Caco-2 (cell line): ENCODE measurements at regions not wholly inside any gene's neighbourhood (a gene's known extent, or its start where the extent isn't known, plus 50 kb on each side); places are given as distances from the start of the nearest gene placed in this dataset.

Source experiments
- BruUV-seq: library from RNA; stranded (reverse); fragments of 400-500 nt; replicated peaks from 2 replicates; lab custom pipeline; 2021; lab: Mats Ljungman, UMichigan
- CTCF ChIA-PET: fragments of 300-600 bp; sonication (Branson Sonifier 250); formaldehyde crosslinking; loops from one replicate; lab custom pipeline; 2022; ENCODE audit warnings: antibody characterized with exemption; lab: Charles Lee
- POLR2A ChIA-PET: fragments of 300-600 bp; sonication (Branson Sonifier 250); formaldehyde crosslinking; loops from one replicate; lab custom pipeline; 2022; ENCODE audit warnings: antibody characterized with exemption; lab: Charles Lee
- DNase-seq, 2 experiments: peaks; one replicate each; pipeline versions ENCODE4 v3.0.0 to v3.0.0-alpha.2; 2020 to 2022
- H3K27me3 ChIP-seq: replicated peaks from 2 replicates; pipeline ENCODE4 v1.6.0; 2011; ENCODE audit warnings: low read length; ENCODE audit not compliant: control insufficient read depth, insufficient read depth
- H3K36me3 ChIP-seq: 2 replicates; pipeline ENCODE4 v1.5.1; 2011; ENCODE audit warnings: low read length; ENCODE audit not compliant: control insufficient read depth, insufficient read depth
- H3K4me1 ChIP-seq: fragments of 250-450 bp; sonication (Bioruptor Pico); 2 replicates; pipeline ENCODE4 v1.5.1; 2020; ENCODE audit warnings: mild to moderate bottlenecking
- H3K4me3 ChIP-seq: 2 replicates; pipeline ENCODE4 v1.5.1; 2011; ENCODE audit warnings: low read depth, mild to moderate bottlenecking, control low read depth, low read length
- H3K9me3 ChIP-seq: fragments of 250-450 bp; sonication (Bioruptor Pico); 2 replicates; pipeline ENCODE4 v1.5.1; 2020; ENCODE audit warnings: mild to moderate bottlenecking, moderate library complexity
- H3K27ac Mint-ChIP-seq: one replicate; pipeline ENCODE4 v1.8.0; 2022; ENCODE audit warnings: mixed read lengths; ENCODE audit not compliant: unreplicated experiment
- H3K27me3 Mint-ChIP-seq: one replicate; pipeline ENCODE4 v1.8.0; 2022; ENCODE audit warnings: mixed read lengths; ENCODE audit not compliant: insufficient read depth, unreplicated experiment
- H3K36me3 Mint-ChIP-seq: one replicate; pipeline ENCODE4 v1.8.0; 2022; ENCODE audit warnings: mild to moderate bottlenecking, mixed read lengths; ENCODE audit not compliant: insufficient read depth, unreplicated experiment
- H3K4me1 Mint-ChIP-seq: one replicate; pipeline ENCODE4 v1.8.0; 2022; ENCODE audit warnings: low read depth, mixed read lengths; ENCODE audit not compliant: unreplicated experiment
- H3K4me3 Mint-ChIP-seq: one replicate; pipeline ENCODE4 v1.8.0; 2022; ENCODE audit warnings: mild to moderate bottlenecking, moderate library complexity, mixed read lengths; ENCODE audit not compliant: unreplicated experiment
- H3K9me3 Mint-ChIP-seq: one replicate; pipeline ENCODE4 v1.8.0; 2022; ENCODE audit warnings: mixed read lengths; ENCODE audit not compliant: unreplicated experiment
- intact Hi-C: fragments of 100-400 bp; cut with micrococcal nuclease; formaldehyde crosslinking; loops from one replicate; pipeline ENCODE4 v1.10.0; 2022; ENCODE audit not compliant: unreplicated experiment
- TF ChIP-seq, protein P1 (sequence below), 2 experiments: fragments of 200-600 bp in 1 of 2; IDR thresholded peaks; 1 replicate in 1 of 2; 2 replicates in 1 of 2; pipeline versions ENCODE4 v1.5.1 to v1.8.0; 2011 to 2022; ENCODE audit warnings: antibody characterized with exemption in 1 of 2, control low read depth in 1 of 2, inconsistent platforms in 1 of 2, low read depth in 1 of 2, low read length in 1 of 2, mild to moderate bottlenecking in 1 of 2, moderate library complexity in 1 of 2; ENCODE audit not compliant: insufficient read depth in 1 of 2, severe bottlenecking in 1 of 2, unreplicated experiment in 1 of 2

DNA sequence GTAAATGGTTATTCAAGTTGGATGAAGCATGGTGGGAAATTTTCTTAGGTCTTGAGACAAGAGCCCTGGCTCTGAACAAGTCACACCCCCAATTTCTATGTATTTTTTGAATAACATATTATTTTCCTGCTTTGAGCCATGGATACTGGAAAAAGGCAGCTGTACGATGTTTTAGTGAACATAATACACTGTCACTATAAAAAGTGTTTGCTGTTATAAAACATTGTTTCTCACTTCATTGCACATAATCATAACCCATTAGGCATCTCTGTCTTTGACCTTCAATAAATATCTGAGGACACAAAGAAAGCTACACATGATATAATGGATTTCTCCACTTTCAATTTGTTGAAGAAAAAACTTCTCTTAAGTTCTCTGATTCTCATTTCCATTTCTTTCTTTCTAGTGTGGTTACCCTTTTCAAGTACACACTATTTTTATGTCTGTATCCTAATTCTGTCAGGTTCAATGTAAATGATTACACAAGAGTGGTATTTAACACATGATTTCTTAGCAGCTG lies 283.9 kb upstream of the SP8 start:
- H3K27ac Mint-ChIP-seq: no peak overlapping the region
- H3K9me3 Mint-ChIP-seq: no peaks in the 10 kb centered on the region
- H3K36me3 Mint-ChIP-seq: no peaks in the 10 kb centered on the region
- BruUV-seq: no TSS peak
- Histone ChIP-seq H3K4me1 (no peaks in the 10 kb centered on the region), H3K9me3 (no peaks in the 10 kb centered on the region), H3K4me3 (no peak overlapping the region), H3K36me3 (no peaks in the 10 kb centered on the region), H3K27me3 (no peaks in the 10 kb centered on the region)
- no peak for DNase-seq
- peaks cover 2% of the 10 kb centered on the region for H3K27me3 Mint-ChIP-seq
- TF ChIP-seq, protein P1, sequence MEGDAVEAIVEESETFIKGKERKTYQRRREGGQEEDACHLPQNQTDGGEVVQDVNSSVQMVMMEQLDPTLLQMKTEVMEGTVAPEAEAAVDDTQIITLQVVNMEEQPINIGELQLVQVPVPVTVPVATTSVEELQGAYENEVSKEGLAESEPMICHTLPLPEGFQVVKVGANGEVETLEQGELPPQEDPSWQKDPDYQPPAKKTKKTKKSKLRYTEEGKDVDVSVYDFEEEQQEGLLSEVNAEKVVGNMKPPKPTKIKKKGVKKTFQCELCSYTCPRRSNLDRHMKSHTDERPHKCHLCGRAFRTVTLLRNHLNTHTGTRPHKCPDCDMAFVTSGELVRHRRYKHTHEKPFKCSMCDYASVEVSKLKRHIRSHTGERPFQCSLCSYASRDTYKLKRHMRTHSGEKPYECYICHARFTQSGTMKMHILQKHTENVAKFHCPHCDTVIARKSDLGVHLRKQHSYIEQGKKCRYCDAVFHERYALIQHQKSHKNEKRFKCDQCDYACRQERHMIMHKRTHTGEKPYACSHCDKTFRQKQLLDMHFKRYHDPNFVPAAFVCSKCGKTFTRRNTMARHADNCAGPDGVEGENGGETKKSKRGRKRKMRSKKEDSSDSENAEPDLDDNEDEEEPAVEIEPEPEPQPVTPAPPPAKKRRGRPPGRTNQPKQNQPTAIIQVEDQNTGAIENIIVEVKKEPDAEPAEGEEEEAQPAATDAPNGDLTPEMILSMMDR (IDR thresholded peaks at IDR 0.05; ENCODE audit: insufficient read depth in 1 of 2, low read depth in 1 of 2, low read length in 1 of 2, severe bottlenecking in 1 of 2, unreplicated experiment in 1 of 2): no peak
- no peak overlapping the region for H3K4me3 Mint-ChIP-seq
- ChIA-PET POLR2A (interaction anchor here (0.6 kb wide), 1 partner anchor 203 kb away, joined by 3 read pairs; no protein-coding TSS in a partner anchor), CTCF (no interaction called here)
- H3K4me1 Mint-ChIP-seq: peaks cover 5% of the 10 kb centered on the region
- intact Hi-C loops: no loop called here

DNA sequence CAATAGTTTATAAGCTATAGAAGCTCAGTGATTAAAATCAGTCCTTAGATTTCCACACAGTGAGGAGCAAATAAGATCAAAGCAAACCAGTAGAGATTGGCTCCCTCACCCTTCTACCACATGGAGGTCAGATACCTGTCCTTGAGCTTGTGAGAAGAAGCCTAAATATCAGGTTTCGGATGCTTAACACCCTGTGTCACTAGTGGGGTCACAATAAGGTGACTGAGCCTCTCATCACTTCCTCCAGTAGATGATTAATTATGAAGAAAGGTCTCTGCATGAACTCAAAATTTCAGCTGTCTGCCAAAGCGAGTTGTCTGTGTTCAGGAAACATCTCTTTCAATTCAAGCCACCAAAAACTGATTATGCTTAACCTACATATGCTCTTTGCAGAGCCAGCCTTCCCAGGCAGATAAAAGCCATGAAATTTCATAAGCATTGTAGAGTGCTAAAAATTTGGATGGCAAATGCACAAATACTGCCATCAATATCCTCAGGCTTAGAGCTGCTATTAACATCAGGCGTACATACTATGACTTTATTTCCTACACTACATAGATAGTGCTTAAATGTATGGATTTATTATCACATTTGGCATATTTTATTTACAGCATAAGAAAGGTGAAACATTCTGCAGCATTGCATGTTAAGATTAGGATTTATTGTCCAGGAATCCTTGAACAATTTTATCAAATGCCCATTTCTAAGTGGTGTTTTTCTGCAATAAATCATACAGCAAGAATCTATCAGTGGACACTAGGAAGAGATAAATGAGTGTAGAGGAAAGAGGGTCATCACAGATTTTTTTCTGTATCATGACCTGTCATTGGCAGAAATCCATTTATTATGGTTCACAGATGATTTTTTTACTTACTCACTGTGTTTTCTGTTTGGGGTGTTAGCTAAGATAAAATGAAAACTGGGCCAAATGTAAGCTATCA lies 285.1 kb upstream of the SP8 start:
- no peak overlapping the region for H3K4me3 Mint-ChIP-seq
- H3K4me1 ChIP-seq: no peaks in the 10 kb centered on the region
- ChIA-PET POLR2A (no interaction called here), CTCF (no interaction called here)
- no peaks in the 10 kb centered on the region for H3K9me3 ChIP-seq
- no TSS peak for BruUV-seq
- no peaks in the 10 kb centered on the region for H3K36me3 Mint-ChIP-seq
- H3K27ac Mint-ChIP-seq: no peak overlapping the region
- H3K4me1 Mint-ChIP-seq: peaks cover 6% of the 10 kb centered on the region
- DNase-seq: no peak
- H3K4me3 ChIP-seq: no peak overlapping the region
- TF ChIP-seq, protein P1 (IDR thresholded peaks at IDR 0.05; ENCODE audit: insufficient read depth in 1 of 2, low read depth in 1 of 2, low read length in 1 of 2, severe bottlenecking in 1 of 2, unreplicated experiment in 1 of 2): no peak
- intact Hi-C loops: no loop called here
- no peaks in the 10 kb centered on the region for H3K27me3 ChIP-seq
- H3K36me3 ChIP-seq: no peaks in the 10 kb centered on the region
- H3K27me3 Mint-ChIP-seq: peaks cover 2% of the 10 kb centered on the region
- H3K9me3 Mint-ChIP-seq: no peaks in the 10 kb centered on the region

DNA sequence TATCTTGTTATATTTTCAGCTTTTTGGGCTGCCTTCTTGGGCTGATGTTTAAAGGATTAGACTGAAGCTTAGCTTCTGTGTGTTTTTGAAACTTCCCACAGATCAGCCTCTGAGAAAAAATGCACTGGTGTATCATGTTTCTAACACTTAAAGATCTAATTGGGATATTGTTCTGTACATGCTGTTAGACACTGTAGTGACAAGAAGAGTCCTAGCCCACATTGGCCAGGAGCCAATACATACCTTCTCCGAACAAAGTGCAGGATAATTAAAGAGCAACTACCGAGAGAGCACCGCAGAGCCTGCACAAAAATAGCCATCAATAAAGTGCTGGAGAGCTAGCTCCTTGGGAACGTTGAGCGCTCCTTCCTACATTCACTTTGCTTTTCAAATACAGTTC lies 289.4 kb upstream of the SP8 start:
- no peaks in the 10 kb centered on the region for H3K4me1 ChIP-seq
- no peaks in the 10 kb centered on the region for H3K9me3 Mint-ChIP-seq
- H3K4me3 Mint-ChIP-seq: no peak overlapping the region
- peaks cover 6% of the 10 kb centered on the region for H3K4me1 Mint-ChIP-seq
- H3K36me3 Mint-ChIP-seq: no peaks in the 10 kb centered on the region
- TF ChIP-seq, protein P1 (IDR thresholded peaks at IDR 0.05; ENCODE audit: insufficient read depth in 1 of 2, low read depth in 1 of 2, low read length in 1 of 2, severe bottlenecking in 1 of 2, unreplicated experiment in 1 of 2): no peak
- ChIA-PET CTCF (no interaction called here), POLR2A (no interaction called here)
- H3K27me3 ChIP-seq: no peaks in the 10 kb centered on the region
- H3K36me3 ChIP-seq: no peaks in the 10 kb centered on the region
- no TSS peak for BruUV-seq
- H3K27ac Mint-ChIP-seq: no peak overlapping the region
- intact Hi-C loops: no loop called here
- peaks cover 2% of the 10 kb centered on the region for H3K27me3 Mint-ChIP-seq
- DNase-seq: no peak
- H3K4me3 ChIP-seq: no peak overlapping the region
- no peaks in the 10 kb centered on the region for H3K9me3 ChIP-seq
